ENCODE measurements at regions not wholly inside any gene's neighbourhood (a gene's known extent, or its start where the extent isn't known, plus 50 kb on each side); places are given as distances from the start of the nearest gene placed in this dataset.

DNA sequence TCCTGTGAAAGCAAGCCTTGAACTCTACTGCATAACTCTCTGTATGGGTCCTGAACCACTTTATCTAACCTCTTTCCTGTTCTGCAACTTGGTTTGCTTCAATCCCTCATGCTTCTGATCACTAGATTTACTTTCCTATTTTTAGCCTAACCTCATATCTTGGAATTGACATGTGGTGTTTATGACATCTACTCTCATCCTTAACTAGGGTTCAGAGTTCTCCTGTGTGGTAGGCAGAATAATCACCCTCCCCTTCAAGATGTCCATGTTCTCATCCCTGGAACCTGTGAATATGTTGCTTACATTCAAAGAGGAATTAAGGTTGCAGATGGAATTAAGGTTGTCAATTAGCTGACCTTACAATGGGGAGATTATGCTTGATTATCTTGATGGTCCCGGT, 67.4 kb upstream of the STXBP6 start:
- Histone ChIP-seq H3K27ac (ENCODE audit: low read depth in 2 of 2, low read length in 2 of 2) (no peak overlapping the region), H3K36me3 (ENCODE audit: control insufficient read depth in 2 of 2, insufficient read depth in 2 of 2, low read length in 2 of 2) (no peaks in the 10 kb centered on the region)

DNA sequence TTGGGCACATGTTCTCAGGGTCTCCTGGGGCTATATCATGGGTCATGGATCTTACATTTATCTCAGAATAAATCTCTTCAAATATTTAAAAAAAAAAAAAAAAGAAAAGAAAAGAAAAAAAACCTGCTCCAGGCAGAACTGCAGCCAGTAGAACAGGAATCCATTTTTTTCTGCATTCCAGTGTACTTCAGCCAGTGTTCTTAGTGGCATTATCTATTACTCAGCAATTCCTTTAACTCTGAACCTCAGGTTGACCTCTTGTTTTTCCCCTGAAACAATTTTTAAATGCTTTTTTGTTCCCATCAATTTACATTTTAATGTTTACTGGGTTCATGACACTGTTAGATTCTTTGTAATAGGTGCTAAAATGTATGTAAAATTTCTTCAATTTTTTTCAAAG, 66.7 kb upstream of the STXBP6 start:
- H3K27ac ChIP-seq (ENCODE audit: low read depth in 2 of 2, low read length in 2 of 2): no peak overlapping the region
- no peaks in the 10 kb centered on the region for H3K27me3 ChIP-seq (ENCODE audit: control insufficient read depth in 2 of 2, insufficient read depth in 2 of 2, low read length in 2 of 2)
- H3K4me3 ChIP-seq (ENCODE audit: low read length in 2 of 2): no peak overlapping the region
- no peak overlapping the region for H3K9ac ChIP-seq (ENCODE audit: low read depth in 1 of 2, low read length in 2 of 2)
- H3K4me1 ChIP-seq (ENCODE audit: control insufficient read depth in 2 of 2, insufficient read depth in 2 of 2, low read length in 2 of 2): no peaks in the 10 kb centered on the region
- no peaks in the 10 kb centered on the region for H3K9me3 ChIP-seq (ENCODE audit: control insufficient read depth in 2 of 2, low read length in 2 of 2)
- H3K36me3 ChIP-seq (ENCODE audit: control insufficient read depth in 2 of 2, insufficient read depth in 2 of 2, low read length in 2 of 2): no peaks in the 10 kb centered on the region

More for the DNA sequence above, 67.4 kb upstream of the STXBP6 start:
- Histone ChIP-seq H3K4me1 (ENCODE audit: control insufficient read depth in 2 of 2, insufficient read depth in 2 of 2, low read length in 2 of 2) (no peaks in the 10 kb centered on the region), H3K9ac (ENCODE audit: low read depth in 1 of 2, low read length in 2 of 2) (no peak overlapping the region), H3K4me3 (ENCODE audit: low read length in 2 of 2) (no peak overlapping the region), H3K9me3 (ENCODE audit: control insufficient read depth in 2 of 2, low read length in 2 of 2) (no peaks in the 10 kb centered on the region), H3K27me3 (ENCODE audit: control insufficient read depth in 2 of 2, insufficient read depth in 2 of 2, low read length in 2 of 2) (no peaks in the 10 kb centered on the region)

GRCh38 chr14:25113394-25113793, 63.4 kb upstream of the STXBP6 start:
- Histone ChIP-seq H3K4me3 (ENCODE audit: low read length in 2 of 2) (no peak overlapping the region), H3K27me3 (ENCODE audit: control insufficient read depth in 2 of 2, insufficient read depth in 2 of 2, low read length in 2 of 2) (no peaks in the 10 kb centered on the region), H3K4me1 (ENCODE audit: control insufficient read depth in 2 of 2, insufficient read depth in 2 of 2, low read length in 2 of 2) (peaks cover 0 to 6% of the 10 kb centered on the region in 2 donors), H3K9me3 (ENCODE audit: control insufficient read depth in 2 of 2, low read length in 2 of 2) (no peaks in the 10 kb centered on the region), H3K36me3 (ENCODE audit: control insufficient read depth in 2 of 2, insufficient read depth in 2 of 2, low read length in 2 of 2) (no peaks in the 10 kb centered on the region), H3K9ac (ENCODE audit: low read depth in 1 of 2, low read length in 2 of 2) (no peak overlapping the region), H3K27ac (ENCODE audit: low read depth in 2 of 2, low read length in 2 of 2) (no peak overlapping the region)

DNA sequence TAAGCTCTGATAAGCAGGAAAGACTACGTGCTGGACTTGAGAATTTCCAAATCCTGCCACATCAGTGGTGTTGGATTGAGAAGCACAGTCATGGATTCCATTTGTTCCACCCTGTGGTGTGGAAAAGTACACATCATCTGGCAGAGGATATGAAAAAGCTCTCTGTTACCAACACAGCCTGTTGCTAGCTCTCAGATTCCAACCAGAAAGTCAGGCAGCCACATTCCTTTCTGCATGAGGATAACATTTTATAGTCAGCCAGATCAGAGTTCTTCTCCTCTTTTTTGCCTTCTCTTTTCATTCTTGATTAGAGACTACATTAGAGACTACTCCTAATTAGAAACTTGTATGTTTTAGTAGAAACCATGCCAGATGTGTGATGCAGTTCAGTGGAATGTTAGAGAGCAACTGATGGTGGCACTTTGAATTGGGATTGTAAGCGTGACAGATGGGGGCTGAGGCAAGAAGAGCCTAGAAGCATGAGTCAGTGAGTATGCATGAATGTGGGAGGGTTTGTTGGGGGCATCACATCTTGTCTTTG, 61.2 kb upstream of the STXBP6 start:
- no peak overlapping the region for H3K4me3 ChIP-seq (ENCODE audit: low read length in 2 of 2)
- peaks cover 0 to 6% of the 10 kb centered on the region in 2 donors for H3K4me1 ChIP-seq (ENCODE audit: control insufficient read depth in 2 of 2, insufficient read depth in 2 of 2, low read length in 2 of 2)
- no peak overlapping the region for H3K9ac ChIP-seq (ENCODE audit: low read depth in 1 of 2, low read length in 2 of 2)
- H3K9me3 ChIP-seq (ENCODE audit: control insufficient read depth in 2 of 2, low read length in 2 of 2): no peaks in the 10 kb centered on the region
- H3K36me3 ChIP-seq (ENCODE audit: control insufficient read depth in 2 of 2, insufficient read depth in 2 of 2, low read length in 2 of 2): no peaks in the 10 kb centered on the region
- H3K27me3 ChIP-seq (ENCODE audit: control insufficient read depth in 2 of 2, insufficient read depth in 2 of 2, low read length in 2 of 2): no peaks in the 10 kb centered on the region
- H3K27ac ChIP-seq (ENCODE audit: low read depth in 2 of 2, low read length in 2 of 2): peak overlapping the region in 1 of 2 donors; percentile 9

DNA sequence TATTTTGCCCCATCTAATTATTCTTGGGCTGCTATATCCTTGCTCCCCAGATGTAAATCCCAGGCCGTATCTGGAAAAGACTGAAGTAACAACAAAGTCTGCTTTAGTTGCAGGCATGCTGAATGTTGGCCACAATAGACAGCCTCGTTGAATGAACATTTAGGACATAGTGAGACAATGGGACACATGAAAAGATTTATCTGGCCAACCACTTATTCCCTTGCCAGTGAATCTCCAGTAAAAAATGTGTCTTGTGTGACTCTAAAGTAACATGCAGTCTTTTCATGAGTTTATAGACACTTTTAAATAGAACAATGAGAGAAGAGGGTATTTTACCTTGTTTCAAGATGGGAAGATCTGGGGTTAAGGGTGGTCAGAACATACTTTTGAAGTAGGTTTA, 60.2 kb upstream of the STXBP6 start:
- H3K36me3 ChIP-seq (ENCODE audit: control insufficient read depth in 2 of 2, insufficient read depth in 2 of 2, low read length in 2 of 2): no peaks in the 10 kb centered on the region
- peaks cover 0 to 6% of the 10 kb centered on the region in 2 donors for H3K4me1 ChIP-seq (ENCODE audit: control insufficient read depth in 2 of 2, insufficient read depth in 2 of 2, low read length in 2 of 2)
- no peaks in the 10 kb centered on the region for H3K9me3 ChIP-seq (ENCODE audit: control insufficient read depth in 2 of 2, low read length in 2 of 2)
- H3K9ac ChIP-seq (ENCODE audit: low read depth in 1 of 2, low read length in 2 of 2): no peak overlapping the region
- no peak overlapping the region for H3K4me3 ChIP-seq (ENCODE audit: low read length in 2 of 2)
- H3K27me3 ChIP-seq (ENCODE audit: control insufficient read depth in 2 of 2, insufficient read depth in 2 of 2, low read length in 2 of 2): no peaks in the 10 kb centered on the region
- no peak overlapping the region for H3K27ac ChIP-seq (ENCODE audit: low read depth in 2 of 2, low read length in 2 of 2)

DNA sequence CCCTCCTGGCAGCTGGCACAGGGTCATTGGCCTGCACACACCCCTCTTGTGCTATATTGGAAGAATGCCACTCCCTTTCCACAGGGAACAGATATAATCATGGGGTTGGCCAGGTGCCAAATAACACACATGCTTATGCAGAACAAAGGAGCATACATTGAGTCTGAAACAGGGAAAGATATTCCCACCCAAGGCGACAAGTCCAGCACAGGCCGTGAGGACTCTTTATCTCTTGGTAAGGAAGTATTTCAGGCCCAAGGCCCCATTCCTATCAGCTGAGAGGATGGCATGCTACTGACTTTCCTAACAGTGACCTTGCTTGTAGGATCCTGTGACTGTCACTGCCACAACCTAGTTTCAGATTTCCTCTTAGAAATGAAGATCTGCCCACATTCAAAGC, 59.0 kb upstream of the STXBP6 start:
- Histone ChIP-seq H3K36me3 (ENCODE audit: control insufficient read depth in 2 of 2, insufficient read depth in 2 of 2, low read length in 2 of 2) (no peaks in the 10 kb centered on the region), H3K4me3 (ENCODE audit: low read length in 2 of 2) (no peak overlapping the region), H3K4me1 (ENCODE audit: control insufficient read depth in 2 of 2, insufficient read depth in 2 of 2, low read length in 2 of 2) (peaks cover 0 to 6% of the 10 kb centered on the region in 2 donors), H3K27ac (ENCODE audit: low read depth in 2 of 2, low read length in 2 of 2) (peak overlapping the region; percentile 6 to 33), H3K9me3 (ENCODE audit: control insufficient read depth in 2 of 2, low read length in 2 of 2) (no peaks in the 10 kb centered on the region), H3K27me3 (ENCODE audit: control insufficient read depth in 2 of 2, insufficient read depth in 2 of 2, low read length in 2 of 2) (no peaks in the 10 kb centered on the region), H3K9ac (ENCODE audit: low read depth in 1 of 2, low read length in 2 of 2) (no peak overlapping the region)

- Histone ChIP-seq H3K9me3 (ENCODE audit: control insufficient read depth in 2 of 2, low read length in 2 of 2) (no peaks in the 10 kb centered on the region), H3K27ac (ENCODE audit: low read depth in 2 of 2, low read length in 2 of 2) (no peak overlapping the region), H3K9ac (ENCODE audit: low read depth in 1 of 2, low read length in 2 of 2) (no peak overlapping the region), H3K27me3 (ENCODE audit: control insufficient read depth in 2 of 2, insufficient read depth in 2 of 2, low read length in 2 of 2) (no peaks in the 10 kb centered on the region), H3K36me3 (ENCODE audit: control insufficient read depth in 2 of 2, insufficient read depth in 2 of 2, low read length in 2 of 2) (no peaks in the 10 kb centered on the region), H3K4me3 (ENCODE audit: low read length in 2 of 2) (no peak overlapping the region), H3K4me1 (ENCODE audit: control insufficient read depth in 2 of 2, insufficient read depth in 2 of 2, low read length in 2 of 2) (peaks cover 0 to 6% of the 10 kb centered on the region in 2 donors)
Observed at GRCh38 chr14:25108291-25108690, 58.3 kb upstream of the STXBP6 start.

DNA sequence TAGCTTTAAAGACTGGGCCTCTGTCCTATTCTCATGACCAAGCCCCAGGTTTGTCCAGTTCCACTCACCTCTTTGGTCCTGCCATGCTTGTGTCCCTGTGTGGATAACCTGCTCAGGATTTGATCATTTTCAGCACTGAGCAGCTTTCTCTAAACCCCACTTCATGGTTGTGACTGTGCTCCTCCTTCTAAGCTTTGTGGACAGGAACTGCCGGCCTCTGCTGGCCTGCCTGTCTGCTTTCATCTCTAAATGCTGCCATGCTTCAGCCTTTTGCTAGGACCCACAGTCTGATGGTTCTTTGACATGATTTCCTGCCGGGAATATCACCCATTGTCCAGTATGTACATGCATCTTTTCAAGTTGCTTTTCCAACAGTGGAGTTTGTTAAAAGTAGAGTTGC, 53.9 kb upstream of the STXBP6 start:
- Histone ChIP-seq H3K36me3 (ENCODE audit: control insufficient read depth in 2 of 2, insufficient read depth in 2 of 2, low read length in 2 of 2) (no peaks in the 10 kb centered on the region), H3K4me1 (ENCODE audit: control insufficient read depth in 2 of 2, insufficient read depth in 2 of 2, low read length in 2 of 2) (peaks cover 0 to 2% of the 10 kb centered on the region in 2 donors), H3K4me3 (ENCODE audit: low read length in 2 of 2) (no peak overlapping the region), H3K9ac (ENCODE audit: low read depth in 1 of 2, low read length in 2 of 2) (no peak overlapping the region), H3K27me3 (ENCODE audit: control insufficient read depth in 2 of 2, insufficient read depth in 2 of 2, low read length in 2 of 2) (no peaks in the 10 kb centered on the region), H3K27ac (ENCODE audit: low read depth in 2 of 2, low read length in 2 of 2) (no peak overlapping the region), H3K9me3 (ENCODE audit: control insufficient read depth in 2 of 2, low read length in 2 of 2) (no peaks in the 10 kb centered on the region)

- Histone ChIP-seq H3K4me3 (ENCODE audit: low read length in 2 of 2) (no peak overlapping the region), H3K36me3 (ENCODE audit: control insufficient read depth in 2 of 2, insufficient read depth in 2 of 2, low read length in 2 of 2) (no peaks in the 10 kb centered on the region), H3K9me3 (ENCODE audit: control insufficient read depth in 2 of 2, low read length in 2 of 2) (no peaks in the 10 kb centered on the region), H3K9ac (ENCODE audit: low read depth in 1 of 2, low read length in 2 of 2) (no peak overlapping the region), H3K27ac (ENCODE audit: low read depth in 2 of 2, low read length in 2 of 2) (no peak overlapping the region), H3K4me1 (ENCODE audit: control insufficient read depth in 2 of 2, insufficient read depth in 2 of 2, low read length in 2 of 2) (no peaks in the 10 kb centered on the region), H3K27me3 (ENCODE audit: control insufficient read depth in 2 of 2, insufficient read depth in 2 of 2, low read length in 2 of 2) (no peaks in the 10 kb centered on the region)
Observed at GRCh38 chr14:25103271-25103670, 53.3 kb upstream of the STXBP6 start.

- Histone ChIP-seq H3K27ac (ENCODE audit: low read depth in 2 of 2, low read length in 2 of 2) (no peak overlapping the region), H3K4me1 (ENCODE audit: control insufficient read depth in 2 of 2, insufficient read depth in 2 of 2, low read length in 2 of 2) (no peaks in the 10 kb centered on the region), H3K4me3 (ENCODE audit: low read length in 2 of 2) (no peak overlapping the region), H3K27me3 (ENCODE audit: control insufficient read depth in 2 of 2, insufficient read depth in 2 of 2, low read length in 2 of 2) (no peaks in the 10 kb centered on the region), H3K36me3 (ENCODE audit: control insufficient read depth in 2 of 2, insufficient read depth in 2 of 2, low read length in 2 of 2) (no peaks in the 10 kb centered on the region), H3K9ac (ENCODE audit: low read depth in 1 of 2, low read length in 2 of 2) (no peak overlapping the region), H3K9me3 (ENCODE audit: control insufficient read depth in 2 of 2, low read length in 2 of 2) (no peaks in the 10 kb centered on the region)
Observed at GRCh38 chr14:25102788-25103187, 52.8 kb upstream of the STXBP6 start.

- peaks cover 0 to 1% of the 10 kb centered on the region in 2 donors for H3K4me1 ChIP-seq (ENCODE audit: control insufficient read depth in 2 of 2, insufficient read depth in 2 of 2, low read length in 2 of 2)
- no peaks in the 10 kb centered on the region for H3K27me3 ChIP-seq (ENCODE audit: control insufficient read depth in 2 of 2, insufficient read depth in 2 of 2, low read length in 2 of 2)
- H3K9me3 ChIP-seq (ENCODE audit: control insufficient read depth in 2 of 2, low read length in 2 of 2): no peaks in the 10 kb centered on the region
- no peak overlapping the region for H3K4me3 ChIP-seq (ENCODE audit: low read length in 2 of 2)
- H3K9ac ChIP-seq (ENCODE audit: low read depth in 1 of 2, low read length in 2 of 2): no peak overlapping the region
- no peak overlapping the region for H3K27ac ChIP-seq (ENCODE audit: low read depth in 2 of 2, low read length in 2 of 2)
- H3K36me3 ChIP-seq (ENCODE audit: control insufficient read depth in 2 of 2, insufficient read depth in 2 of 2, low read length in 2 of 2): no peaks in the 10 kb centered on the region
Observed at GRCh38 chr14:25101276-25101675, 51.3 kb upstream of the STXBP6 start.

Data from mucosa of rectum (tissue), 2 donors.